H9 (cell line): ENCODE measurements at regions not wholly inside any gene's neighbourhood (a gene's known extent, or its start where the extent isn't known, plus 50 kb on each side); places are given as distances from the start of the nearest gene placed in this dataset.

Experiments used
- DNase-seq: peaks from one replicate; pipeline ENCODE4 v3.0.0-alpha.2; 2017
- H2AFZ ChIP-seq: one replicate; pipeline ENCODE4 v1.6.1; 2013; ENCODE audit warnings: mild to moderate bottlenecking, low read length, control low read depth, moderate library complexity
- H2AK5ac ChIP-seq: 2 replicates; pipeline ENCODE4 v1.6.1; 2013; ENCODE audit warnings: low read length, control low read depth, mixed read lengths; ENCODE audit not compliant: insufficient read length
- H2BK120ac ChIP-seq: one replicate; pipeline ENCODE4 v1.6.1; 2013; ENCODE audit warnings: low read depth, mild to moderate bottlenecking, low read length, control low read depth, inconsistent platforms; ENCODE audit not compliant: poor library complexity, severe bottlenecking
- H2BK12ac ChIP-seq: 2 replicates; pipeline ENCODE4 v1.6.1; 2013; ENCODE audit warnings: low read length, control low read depth, mixed read lengths, low read depth; ENCODE audit not compliant: insufficient read length
- H2BK15ac ChIP-seq: 2 replicates; pipeline ENCODE4 v1.6.1; 2013; ENCODE audit warnings: low read depth, low read length, control low read depth
- H2BK20ac ChIP-seq: one replicate; pipeline ENCODE4 v1.6.1; 2013; ENCODE audit warnings: low read depth, mild to moderate bottlenecking, low read length, control low read depth, inconsistent platforms; ENCODE audit not compliant: poor library complexity, severe bottlenecking
- H2BK5ac ChIP-seq: 2 replicates; pipeline ENCODE4 v1.6.1; 2013; ENCODE audit warnings: low read length, control low read depth, mixed read lengths; ENCODE audit not compliant: insufficient read length
- H3K14ac ChIP-seq: 2 replicates; pipeline ENCODE4 v1.6.1; 2013; ENCODE audit warnings: low read length, control low read depth; ENCODE audit not compliant: insufficient read depth
- H3K18ac ChIP-seq: 2 replicates; pipeline ENCODE4 v1.6.1; 2013; ENCODE audit warnings: low read depth, mild to moderate bottlenecking, mixed read lengths, low read length, control low read depth; ENCODE audit not compliant: insufficient read length
- H3K23ac ChIP-seq: 2 replicates; pipeline ENCODE4 v1.6.1; 2013; ENCODE audit warnings: low read length, control low read depth, mixed read lengths, low read depth; ENCODE audit not compliant: insufficient read length
- H3K23me2 ChIP-seq: 2 replicates; pipeline ENCODE4 v1.6.1; 2013; ENCODE audit warnings: low read depth, mild to moderate bottlenecking, mixed read lengths, low read length, control low read depth; ENCODE audit not compliant: insufficient read length, poor library complexity, severe bottlenecking
- H3K27ac ChIP-seq: 2 replicates; pipeline ENCODE4 v1.5.1; 2013; ENCODE audit warnings: low read length, control low read depth, mixed read lengths, low read depth; ENCODE audit not compliant: insufficient read length
- H3K27me3 ChIP-seq: 2 replicates; pipeline ENCODE4 v1.6.1; 2013; ENCODE audit warnings: low read length, control low read depth, inconsistent platforms; ENCODE audit not compliant: insufficient read depth
- H3K4ac ChIP-seq: 2 replicates; pipeline ENCODE4 v1.6.1; 2013; ENCODE audit warnings: low read depth, mild to moderate bottlenecking, control low read depth, inconsistent platforms, low read length, moderate library complexity
- H3K4me1 ChIP-seq: 2 replicates; pipeline ENCODE4 v1.6.1; 2013; ENCODE audit warnings: low read length, control low read depth, inconsistent platforms; ENCODE audit not compliant: insufficient read depth
- H3K4me2 ChIP-seq: 2 replicates; pipeline ENCODE4 v1.6.1; 2013; ENCODE audit warnings: low read length, control low read depth, mixed read lengths; ENCODE audit not compliant: insufficient read length, insufficient read depth
- H3K56ac ChIP-seq: 2 replicates; pipeline ENCODE4 v1.6.1; 2013; ENCODE audit warnings: low read depth, mild to moderate bottlenecking, mixed read lengths, low read length, control low read depth; ENCODE audit not compliant: insufficient read length
- H3K79me1 ChIP-seq: 2 replicates; pipeline ENCODE4 v1.6.1; 2013; ENCODE audit warnings: low read depth, mild to moderate bottlenecking, moderate library complexity, low read length, control low read depth, inconsistent platforms; ENCODE audit not compliant: insufficient read depth, poor library complexity, severe bottlenecking
- H3K79me2 ChIP-seq: 2 replicates; pipeline ENCODE4 v1.6.1; 2013; ENCODE audit warnings: low read length, control low read depth, inconsistent platforms; ENCODE audit not compliant: insufficient read depth
- H3K9ac ChIP-seq: 2 replicates; pipeline ENCODE4 v1.6.1; 2013; ENCODE audit warnings: low read length, control low read depth, mixed read lengths; ENCODE audit not compliant: insufficient read length; ENCODE audit errors: extremely low read depth
- H3K9me3 ChIP-seq: one replicate; pipeline ENCODE4 v1.6.1; 2013; ENCODE audit warnings: low read depth, low read length, inconsistent platforms; ENCODE audit not compliant: control insufficient read depth
- H3T11ph ChIP-seq: one replicate; pipeline ENCODE4 v1.6.1; 2013; ENCODE audit warnings: mild to moderate bottlenecking, low read length, control low read depth, inconsistent platforms
- H4K20me1 ChIP-seq: one replicate; pipeline ENCODE4 v1.6.1; 2013; ENCODE audit not compliant: control insufficient read depth, insufficient read length, insufficient read depth
- H4K5ac ChIP-seq: 2 replicates; pipeline ENCODE4 v1.6.1; 2013; ENCODE audit warnings: low read depth, mild to moderate bottlenecking, mixed read lengths, low read length, control low read depth; ENCODE audit not compliant: insufficient read length
- H4K8ac ChIP-seq: replicated peaks from 2 replicates; pipeline ENCODE4 v1.6.1; 2013; ENCODE audit warnings: low read length, control low read depth, mixed read lengths, low read depth; ENCODE audit not compliant: insufficient read length
- H4K91ac ChIP-seq: 2 replicates; pipeline ENCODE4 v1.6.1; 2013; ENCODE audit warnings: low read depth, mild to moderate bottlenecking, moderate library complexity, mixed read lengths, low read length, control low read depth; ENCODE audit not compliant: insufficient read length
- H3K27ac Mint-ChIP-seq, 3 experiments: 2 replicates in 2 of 3; 3 replicates in 1 of 3; pipeline ENCODE4 v1.8.0; 2020 to 2021; ENCODE audit warnings: mixed read lengths in 3 of 3, mild to moderate bottlenecking in 1 of 3, moderate library complexity in 1 of 3
- H3K27me3 Mint-ChIP-seq: 2 replicates; pipeline ENCODE4 v1.8.0; 2021; ENCODE audit warnings: low read depth, mild to moderate bottlenecking, moderate library complexity, mixed read lengths
- H3K36me3 Mint-ChIP-seq, 3 experiments: 2 replicates in 2 of 3; 3 replicates in 1 of 3; pipeline ENCODE4 v1.8.0; 2020 to 2021; ENCODE audit warnings: low read depth in 3 of 3, mixed read lengths in 3 of 3; ENCODE audit not compliant: insufficient read depth in 1 of 3
- H3K4me1 Mint-ChIP-seq, 2 experiments: 2 replicates each; pipeline ENCODE4 v1.8.0; 2020; ENCODE audit warnings: mixed read lengths in 2 of 2
- H3K4me3 Mint-ChIP-seq, 2 experiments: 2 replicates in 1 of 2; 3 replicates in 1 of 2; pipeline ENCODE4 v1.8.0; 2020 to 2021; ENCODE audit warnings: mild to moderate bottlenecking in 2 of 2, mixed read lengths in 2 of 2, moderate library complexity in 1 of 2
- H3K9me3 Mint-ChIP-seq, 2 experiments: 2 replicates in 1 of 2; 3 replicates in 1 of 2; pipeline ENCODE4 v1.8.0; 2020; ENCODE audit warnings: mild to moderate bottlenecking in 2 of 2, mixed read lengths in 2 of 2, moderate library complexity in 1 of 2
- CTCF ChIP-seq: fragments of 200-600 bp; sonication (generic); conservative IDR thresholded peaks from 3 replicates; pipeline ENCODE4 v1.8.0; 2021; ENCODE audit warnings: antibody characterized with exemption, mild to moderate bottlenecking
- WGBS: extraction: QIAGEN DNeasy Blood & Tissue Kit; methylation state at CpG from one replicate; pipeline ENCODE4 v1.1.7; 2013; ENCODE audit warnings: missing lambda C conversion rate, low lambda C conversion rate, mixed read lengths; ENCODE audit not compliant: insufficient read length; ENCODE audit errors: extremely low coverage; 5-methylcytosine and 5-hydroxymethylcytosine counted together

DNA sequence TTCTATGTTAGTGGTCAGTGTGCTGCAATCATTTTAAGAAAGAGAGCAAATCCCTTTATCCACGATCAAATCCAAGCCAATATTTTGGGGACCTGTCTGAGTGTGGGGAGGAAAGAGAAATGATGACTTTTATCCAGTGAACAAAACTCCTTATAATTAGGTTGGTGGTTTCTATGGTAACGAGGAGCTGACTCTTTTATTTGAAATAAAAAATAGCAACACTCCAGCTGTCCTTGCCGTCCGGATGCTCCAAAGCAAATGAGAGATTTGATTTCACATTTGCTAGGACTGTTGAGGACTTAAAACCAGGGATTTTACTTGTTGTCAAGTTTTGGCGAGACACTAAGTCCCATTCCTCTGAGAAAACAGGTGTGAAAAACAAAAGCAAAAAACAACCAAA, 154.0 kb upstream of the PRICKLE2 start:
- H3K27me3 ChIP-seq, result no peaks in the 10 kb centered on the region
- no peak overlapping the region for H3K27ac ChIP-seq
- peaks cover 4 to 5% of the 10 kb centered on the region in 2 experiments; a peak in 2 of 4 replicates for H3K4me1 Mint-ChIP-seq
- no CpG with 5 or more reads among the region's 5 CpGs for WGBS
- H3K4me1 ChIP-seq, result no peaks in the 10 kb centered on the region
- H2BK15ac ChIP-seq, result no peak overlapping the region
- H3K79me2 ChIP-seq, result no peaks in the 10 kb centered on the region
- H3K23me2 ChIP-seq, result no peaks in the 10 kb centered on the region
- H2AK5ac ChIP-seq, result no peak overlapping the region
- no peaks in the 10 kb centered on the region for H4K20me1 ChIP-seq
- no peak overlapping the region for H3K18ac ChIP-seq
- no peaks in the 10 kb centered on the region for H3K9me3 ChIP-seq
- H3K36me3 Mint-ChIP-seq, result no peaks in the 10 kb centered on the region; a peak in 2 of 7 replicates
- no peaks in the 10 kb centered on the region for H3K79me1 ChIP-seq
- no peak overlapping the region for H2BK5ac ChIP-seq
- H3K4me2 ChIP-seq, result no peak overlapping the region
- H2BK120ac ChIP-seq, result no peak overlapping the region
- no peak overlapping the region for H2BK12ac ChIP-seq
- H4K5ac ChIP-seq, result no peak overlapping the region
- H4K8ac ChIP-seq, result no peak overlapping the region
- H3K4me3 Mint-ChIP-seq, result no peak overlapping the region
- no peak overlapping the region for H3K56ac ChIP-seq
- H4K91ac ChIP-seq, result no peak overlapping the region
- DNase-seq, result no peak
- no peak overlapping the region for H3T11ph ChIP-seq
- peaks cover 3 to 7% of the 10 kb centered on the region in 2 experiments; a peak in 3 of 5 replicates for H3K9me3 Mint-ChIP-seq
- no peak overlapping the region for H3K9ac ChIP-seq
- no peak overlapping the region for H2BK20ac ChIP-seq
- no peak overlapping the region for H3K4ac ChIP-seq
- no peak for TF ChIP-seq CTCF
- H3K14ac ChIP-seq, result no peak overlapping the region
- H2AFZ ChIP-seq, result no peak overlapping the region
- H3K23ac ChIP-seq, result no peak overlapping the region
- H3K27me3 Mint-ChIP-seq, result peaks cover 14% of the 10 kb centered on the region
- H3K27ac Mint-ChIP-seq, result no peak overlapping the region
